GM10266 (cell line): ENCODE measurements at regions not wholly inside any gene's neighbourhood (a gene's known extent, or its start where the extent isn't known, plus 50 kb on each side); places are given as distances from the start of the nearest gene placed in this dataset.

Source experiments
- DNase-seq: peaks from one replicate; pipeline ENCODE4 v3.0.0; 2012; ENCODE audit errors: extremely low spot score
- CTCF ChIP-seq: IDR thresholded peaks from 2 replicates; pipeline ENCODE4 v1.5.1; 2012; ENCODE audit warnings: mild to moderate bottlenecking, low read depth; ENCODE audit not compliant: control insufficient read depth, insufficient read depth; ENCODE audit errors: missing control alignments

- DNase-seq = no peak
- TF ChIP-seq CTCF = no peak
Measured at GRCh38 chr18:33517950-33518349, 60.1 kb upstream of the ASXL3 start.

- no peak for DNase-seq
- no peak for TF ChIP-seq CTCF
Measured at GRCh38 chr18:33513027-33513426, 65.0 kb upstream of the ASXL3 start.

GRCh38 chr18:33507019-33507418 is 66.5 kb upstream of the CCDC178 start:
- TF ChIP-seq CTCF = no peak
- no peak for DNase-seq

- no peak for DNase-seq
- no peak for TF ChIP-seq CTCF
Measured at GRCh38 chr18:33505798-33506197, 65.3 kb upstream of the CCDC178 start.

- DNase-seq = no peak
- no peak for TF ChIP-seq CTCF
Measured at GRCh38 chr18:33505297-33505696, 64.8 kb upstream of the CCDC178 start.

- TF ChIP-seq CTCF = peak; percentile 28
- DNase-seq = peak; percentile 12
Measured at GRCh38 chr18:33495278-33495677, 54.8 kb upstream of the CCDC178 start.
